ENCODE measurements at regions not wholly inside any gene's neighbourhood (a gene's known extent, or its start where the extent isn't known, plus 50 kb on each side); places are given as distances from the start of the nearest gene placed in this dataset.
"Not testable (repeated sequence)": the region's sequence is repeated elsewhere in the genome, so short reads cannot be mapped to it uniquely, and the experiment has no call there.

- no peak for DNase-seq (ENCODE audit: low read depth)
Measured at GRCh38 chr11:46183819-46184218, 62.6 kb upstream of the PHF21A start.

DNA sequence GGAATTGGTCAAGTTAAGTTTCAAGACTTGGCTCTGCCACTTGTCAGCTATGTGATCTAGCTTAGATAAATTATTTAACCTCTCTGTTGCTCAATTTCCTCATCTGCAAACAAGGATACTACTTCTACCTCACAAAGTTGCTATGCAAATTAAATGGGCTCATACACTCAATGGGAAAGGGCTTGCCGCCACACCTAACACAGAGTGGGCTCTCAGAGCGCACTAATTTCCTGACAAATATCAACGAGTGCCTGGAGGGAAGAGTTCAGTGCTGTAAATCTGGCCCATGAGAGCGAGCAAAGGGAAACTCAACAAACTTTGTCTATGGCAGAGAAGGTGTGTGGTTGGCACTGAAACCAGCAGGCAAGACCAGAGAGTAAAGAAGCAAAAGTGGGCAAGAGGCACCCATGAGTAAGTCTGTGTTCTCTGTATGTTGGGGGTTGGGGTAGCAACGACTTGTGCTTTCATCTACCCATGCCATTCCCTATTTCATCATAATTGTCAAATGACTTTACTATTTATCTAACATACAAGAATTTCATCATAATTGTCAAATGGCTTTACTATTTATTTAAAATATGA is 60.7 kb upstream of the PHF21A start:
- DNase-seq (ENCODE audit: low read depth) = no peak

DNA sequence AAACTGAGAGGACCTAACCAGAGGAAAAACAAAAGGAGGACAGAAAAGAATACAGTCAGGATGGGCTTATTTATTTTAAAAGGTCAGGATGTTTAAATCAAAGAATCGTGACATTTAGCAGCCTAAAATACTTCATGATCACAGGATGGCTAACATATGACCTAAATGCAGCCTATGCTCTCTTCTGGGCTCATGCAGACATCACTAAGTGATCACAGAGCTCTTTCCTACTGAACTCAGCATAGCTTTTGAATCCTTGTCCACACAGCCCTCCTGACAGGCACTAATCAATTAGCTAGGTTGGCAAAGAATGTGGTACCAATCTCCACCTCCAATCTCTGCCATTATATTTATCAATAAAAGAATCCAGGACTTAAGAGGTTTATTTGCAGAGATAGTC is 60.1 kb upstream of the PHF21A start:
- no peak for DNase-seq (ENCODE audit: low read depth)

GRCh38 chr11:46180736-46181135 is 59.5 kb upstream of the PHF21A start:
- no peak for DNase-seq (ENCODE audit: low read depth)

DNA sequence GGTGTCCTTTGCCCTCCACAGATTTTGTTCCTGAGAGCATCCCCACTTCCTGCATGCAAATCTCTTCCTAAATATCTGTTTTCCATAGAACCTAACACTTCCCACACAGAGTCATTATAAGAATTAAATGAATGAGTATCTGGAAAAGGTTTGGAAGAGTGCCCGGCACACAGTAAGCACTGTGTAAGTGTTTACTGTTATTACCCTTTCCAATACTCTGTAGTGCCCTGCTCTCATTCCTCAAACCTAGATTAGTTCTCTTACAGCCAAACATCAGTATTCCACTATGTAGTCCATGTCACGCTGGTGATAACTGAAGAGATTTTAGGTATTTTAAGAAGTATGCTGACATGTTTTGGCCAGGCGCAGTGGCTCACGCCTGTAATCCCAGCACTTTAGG is 57.3 kb upstream of the PHF21A start:
- DNase-seq (ENCODE audit: low read depth) = no peak

DNA sequence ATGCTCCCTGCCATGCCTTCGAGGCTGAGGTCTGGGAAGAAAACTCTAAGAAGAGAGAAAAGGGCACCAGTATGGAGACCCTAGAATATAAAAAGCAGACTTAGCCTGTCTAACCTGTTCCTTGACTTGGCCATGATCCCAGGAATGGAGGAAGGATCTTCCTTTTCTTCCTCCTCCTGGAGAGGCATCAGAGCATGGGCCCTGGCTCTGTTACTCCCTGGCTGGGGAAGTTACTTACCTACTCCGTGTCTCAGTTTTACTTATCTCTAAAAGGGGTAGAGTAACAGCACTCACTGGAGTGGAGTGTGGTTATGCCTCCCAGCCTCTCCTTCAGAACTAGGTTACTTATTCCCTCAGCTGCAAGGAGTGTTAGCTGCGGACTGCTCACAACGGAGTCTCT is 55.2 kb upstream of the PHF21A start:
- DNase-seq (ENCODE audit: low read depth) = no peak

DNA sequence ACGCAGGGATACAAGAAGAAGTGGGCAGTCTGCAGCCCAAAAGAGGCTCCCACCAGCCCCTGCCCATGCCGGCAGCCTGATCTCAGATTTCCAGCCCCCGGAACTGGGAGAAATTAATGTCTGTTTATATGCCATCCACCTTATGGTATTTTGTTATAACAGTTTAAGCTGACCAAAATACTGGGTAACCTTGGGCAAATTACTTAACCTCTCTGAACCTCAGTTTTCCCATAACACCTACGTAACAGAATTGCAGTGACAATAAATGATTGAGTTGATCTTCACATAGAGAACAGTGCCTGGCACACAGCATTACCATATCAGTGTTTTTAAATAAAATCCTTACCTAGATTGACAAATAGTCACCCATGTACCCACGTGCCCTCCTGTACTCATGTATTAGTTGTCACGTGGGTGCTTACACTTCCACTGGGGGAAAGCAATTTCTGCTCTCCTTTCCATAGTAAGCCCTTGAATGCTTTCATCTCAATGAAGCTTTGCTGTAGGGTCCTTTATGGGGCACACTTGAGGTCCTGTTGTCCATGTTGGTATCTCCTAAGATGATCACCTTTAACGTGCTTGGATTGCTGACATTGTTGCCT is 54.2 kb upstream of the PHF21A start:
- DNase-seq (ENCODE audit: low read depth) = no peak

DNA sequence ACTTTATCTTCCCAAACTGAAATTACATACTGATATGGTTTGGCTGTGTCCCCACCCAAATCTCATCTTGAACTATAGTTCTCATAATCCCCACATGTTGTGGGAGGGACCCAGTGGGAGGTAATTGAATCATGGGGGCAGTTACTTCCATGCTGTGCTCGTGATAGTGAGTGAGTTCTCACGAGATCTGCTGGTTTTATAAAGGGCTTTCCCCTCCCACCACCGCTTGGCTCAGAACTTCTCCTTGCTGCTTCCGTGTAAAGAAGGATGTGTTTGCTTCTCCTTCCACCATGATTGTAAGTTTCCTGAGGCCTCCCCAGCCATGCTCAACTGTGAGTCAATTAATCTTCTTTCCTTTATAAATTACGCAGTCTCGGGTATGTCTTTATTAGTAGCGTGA is 50.4 kb upstream of the PHF21A start:
- not testable (repeated sequence) for DNase-seq (ENCODE audit: low read depth)

Measured in fibroblast of gingiva (primary cell).